SJCRH30 (cell line): ENCODE measurements at regions not wholly inside any gene's neighbourhood (a gene's known extent, or its start where the extent isn't known, plus 50 kb on each side); places are given as distances from the start of the nearest gene placed in this dataset.

ENCODE experiments used
- DNase-seq, 2 experiments: peaks; one replicate each; pipeline ENCODE4 v3.0.0-alpha.2; 2015 to 2020
- H3K27ac ChIP-seq: fragments of 250-450 bp; sonication (Bioruptor Pico); 2 replicates; pipeline ENCODE4 v1.5.1; 2020; ENCODE audit warnings: mild to moderate bottlenecking, moderate library complexity
- H3K27me3 ChIP-seq: fragments of 250-450 bp; sonication (Bioruptor Pico); 2 replicates; pipeline ENCODE4 v1.5.1; 2020; ENCODE audit warnings: mild to moderate bottlenecking, moderate library complexity
- H3K36me3 ChIP-seq: fragments of 250-450 bp; sonication (Bioruptor Pico); 2 replicates; pipeline ENCODE4 v1.5.1; 2020; ENCODE audit warnings: mild to moderate bottlenecking, moderate library complexity
- H3K4me1 ChIP-seq: fragments of 250-450 bp; sonication (Bioruptor Pico); 2 replicates; pipeline ENCODE4 v1.5.1; 2020; ENCODE audit warnings: mild to moderate bottlenecking, moderate library complexity
- H3K4me3 ChIP-seq: fragments of 250-450 bp; sonication (Bioruptor Pico); 2 replicates; pipeline ENCODE4 v1.5.1; 2020; ENCODE audit warnings: mild to moderate bottlenecking, moderate library complexity
- H3K9me3 ChIP-seq: fragments of 250-450 bp; sonication (Bioruptor Pico); replicated peaks from 2 replicates; pipeline ENCODE4 v1.5.1; 2020; ENCODE audit warnings: mild to moderate bottlenecking, moderate library complexity

- no peak for DNase-seq
- no peaks in the 10 kb centered on the region for H3K36me3 ChIP-seq
- no peaks in the 10 kb centered on the region for H3K9me3 ChIP-seq
- no peaks in the 10 kb centered on the region for H3K27me3 ChIP-seq
- H3K4me1 ChIP-seq = peaks cover 2% of the 10 kb centered on the region; the same call in 1 of the 2 replicates
- H3K27ac ChIP-seq = no peak overlapping the region
- no peak overlapping the region for H3K4me3 ChIP-seq
Observed at GRCh38 chr2:215611609-215612386, 175.9 kb upstream of the FN1 start.

GRCh38 chr2:215609089-215610032, 173.5 kb upstream of the FN1 start:
- Histone ChIP-seq H3K27me3 (no peaks in the 10 kb centered on the region), H3K27ac (no peak overlapping the region), H3K4me3 (no peak overlapping the region), H3K4me1 (no peaks in the 10 kb centered on the region), H3K36me3 (no peaks in the 10 kb centered on the region), H3K9me3 (no peaks in the 10 kb centered on the region)
- no peak for DNase-seq

- Histone ChIP-seq H3K27me3 (no peaks in the 10 kb centered on the region), H3K4me1 (no peaks in the 10 kb centered on the region), H3K9me3 (no peaks in the 10 kb centered on the region), H3K4me3 (no peak overlapping the region), H3K27ac (no peak overlapping the region), H3K36me3 (no peaks in the 10 kb centered on the region)
- no peak for DNase-seq
Observed at GRCh38 chr2:215607766-215608165, 171.9 kb upstream of the FN1 start.

DNA sequence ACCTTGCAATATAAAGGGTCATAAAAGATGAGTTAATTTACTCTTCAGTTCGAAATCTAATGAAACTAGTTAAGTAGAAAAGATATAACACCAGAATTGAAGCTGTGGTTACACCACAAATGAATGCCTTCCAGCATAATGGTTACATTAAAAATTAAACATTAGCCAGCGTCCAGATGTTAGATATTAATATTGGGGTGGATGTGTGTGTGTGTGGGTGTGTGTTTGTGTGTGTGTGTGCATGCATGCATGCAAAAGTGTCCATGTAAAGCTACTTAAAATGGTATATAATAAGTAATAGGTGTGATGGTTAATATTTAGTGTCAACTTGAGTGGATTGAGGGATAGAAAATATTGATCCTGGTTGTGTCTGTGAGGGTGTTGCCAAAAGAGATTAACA, 170.4 kb upstream of the FN1 start:
- Histone ChIP-seq H3K36me3 (no peaks in the 10 kb centered on the region), H3K27me3 (no peaks in the 10 kb centered on the region), H3K4me3 (no peak overlapping the region), H3K4me1 (no peaks in the 10 kb centered on the region), H3K9me3 (no peaks in the 10 kb centered on the region), H3K27ac (no peak overlapping the region)
- no peak for DNase-seq

DNA sequence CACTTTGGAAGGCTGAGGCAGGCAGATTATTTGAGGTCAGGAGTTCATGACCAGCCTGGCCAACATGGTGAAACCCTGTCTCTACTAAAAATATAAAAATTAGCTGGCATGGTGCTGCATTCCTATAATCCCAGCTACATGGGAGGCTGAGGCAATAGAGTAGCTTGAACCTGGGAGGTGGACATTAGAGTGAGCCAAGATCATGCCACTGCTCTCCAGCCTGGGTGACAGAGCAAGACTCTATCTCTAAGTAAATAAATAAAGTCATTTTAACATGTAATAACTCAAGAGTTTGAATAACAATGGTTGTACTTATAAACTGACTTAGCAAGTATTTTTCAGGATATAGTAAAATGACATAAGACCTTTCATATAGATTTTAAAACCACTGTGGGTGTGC, 169.3 kb upstream of the FN1 start:
- no peak for DNase-seq
- no peaks in the 10 kb centered on the region for H3K9me3 ChIP-seq

DNA sequence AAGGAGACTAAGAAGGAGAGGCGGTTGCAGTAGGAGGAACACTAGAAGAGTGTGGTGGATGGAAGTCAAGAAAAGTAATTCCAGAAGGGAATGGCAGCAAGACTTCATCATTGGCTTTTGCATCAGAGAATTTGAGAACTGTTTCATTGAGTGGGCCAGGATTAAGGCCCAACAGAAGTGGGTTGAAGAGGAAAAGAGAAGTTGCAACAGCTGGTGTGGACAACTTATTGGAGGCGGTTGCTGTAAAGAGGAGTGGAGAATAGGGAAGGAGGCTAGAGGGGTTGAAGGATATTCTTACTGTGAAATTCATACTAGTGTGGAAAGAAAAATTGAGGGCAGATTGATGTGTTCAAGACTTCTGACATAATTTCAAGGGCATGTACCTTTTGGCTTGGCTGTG, 168.7 kb upstream of the FN1 start:
- Histone ChIP-seq H3K4me3 (no peak overlapping the region), H3K9me3 (no peaks in the 10 kb centered on the region), H3K36me3 (no peaks in the 10 kb centered on the region), H3K4me1 (no peaks in the 10 kb centered on the region), H3K27ac (no peak overlapping the region), H3K27me3 (no peaks in the 10 kb centered on the region)
- DNase-seq = no peak

More for the DNA sequence above, 169.3 kb upstream of the FN1 start:
- Histone ChIP-seq H3K4me3 (no peak overlapping the region), H3K27ac (no peak overlapping the region), H3K36me3 (no peaks in the 10 kb centered on the region), H3K27me3 (no peaks in the 10 kb centered on the region), H3K4me1 (no peaks in the 10 kb centered on the region)

- DNase-seq = no peak
- H3K9me3 ChIP-seq = no peaks in the 10 kb centered on the region
- H3K27me3 ChIP-seq = no peaks in the 10 kb centered on the region
- H3K4me3 ChIP-seq = no peak overlapping the region
- no peaks in the 10 kb centered on the region for H3K4me1 ChIP-seq
- H3K36me3 ChIP-seq = no peaks in the 10 kb centered on the region
- no peak overlapping the region for H3K27ac ChIP-seq
Observed at GRCh38 chr2:215603440-215603839, 167.6 kb upstream of the FN1 start.

DNA sequence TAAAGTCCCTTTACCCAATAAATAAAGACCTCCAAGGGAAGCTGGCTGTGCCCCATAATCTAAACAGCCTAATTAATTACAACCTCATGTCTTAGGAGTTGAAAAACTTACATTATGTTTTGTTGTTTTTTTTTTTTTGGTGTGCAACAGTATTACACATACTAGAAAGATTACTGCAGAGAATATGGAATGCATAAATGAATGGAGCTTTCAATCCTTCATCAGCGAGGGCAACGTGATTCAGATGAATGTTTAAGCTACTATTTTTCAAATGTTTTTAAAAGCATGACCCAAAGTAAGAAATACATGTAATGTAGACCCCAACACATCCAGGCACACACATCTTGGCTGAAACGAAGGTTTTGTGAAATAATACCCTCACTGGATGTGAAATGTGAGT, 167.1 kb upstream of the FN1 start:
- Histone ChIP-seq H3K4me1 (no peaks in the 10 kb centered on the region), H3K36me3 (no peaks in the 10 kb centered on the region), H3K4me3 (no peak overlapping the region), H3K9me3 (no peaks in the 10 kb centered on the region), H3K27ac (no peak overlapping the region), H3K27me3 (no peaks in the 10 kb centered on the region)
- DNase-seq = no peak

GRCh38 chr2:215601990-215602721, 166.3 kb upstream of the FN1 start:
- Histone ChIP-seq H3K4me3 (no peak overlapping the region), H3K27me3 (no peaks in the 10 kb centered on the region), H3K9me3 (no peaks in the 10 kb centered on the region), H3K27ac (no peak overlapping the region), H3K4me1 (no peaks in the 10 kb centered on the region), H3K36me3 (no peaks in the 10 kb centered on the region)
- DNase-seq = no peak

DNA sequence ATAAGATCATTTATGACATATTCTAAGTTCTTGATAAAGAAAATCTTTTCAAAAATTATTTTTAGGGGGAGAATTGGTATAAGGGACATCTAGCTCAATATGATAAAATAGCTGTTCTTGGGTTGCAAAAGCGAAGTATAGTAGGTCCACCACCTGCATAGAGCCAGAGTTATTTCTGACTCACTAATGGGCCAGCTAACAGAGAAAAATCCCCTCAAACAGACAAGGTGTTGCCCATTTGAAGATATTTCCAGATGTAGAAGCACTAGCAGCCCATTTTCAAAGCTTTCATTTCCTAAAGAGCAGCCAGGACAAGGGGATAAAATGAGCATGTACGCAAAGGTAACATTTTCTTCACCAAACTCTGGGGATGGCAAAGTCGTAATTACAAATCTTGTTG, 165.7 kb upstream of the FN1 start:
- Histone ChIP-seq H3K9me3 (no peaks in the 10 kb centered on the region), H3K4me3 (no peak overlapping the region), H3K36me3 (no peaks in the 10 kb centered on the region), H3K27me3 (no peaks in the 10 kb centered on the region), H3K27ac (no peak overlapping the region), H3K4me1 (no peaks in the 10 kb centered on the region)
- no peak for DNase-seq

DNA sequence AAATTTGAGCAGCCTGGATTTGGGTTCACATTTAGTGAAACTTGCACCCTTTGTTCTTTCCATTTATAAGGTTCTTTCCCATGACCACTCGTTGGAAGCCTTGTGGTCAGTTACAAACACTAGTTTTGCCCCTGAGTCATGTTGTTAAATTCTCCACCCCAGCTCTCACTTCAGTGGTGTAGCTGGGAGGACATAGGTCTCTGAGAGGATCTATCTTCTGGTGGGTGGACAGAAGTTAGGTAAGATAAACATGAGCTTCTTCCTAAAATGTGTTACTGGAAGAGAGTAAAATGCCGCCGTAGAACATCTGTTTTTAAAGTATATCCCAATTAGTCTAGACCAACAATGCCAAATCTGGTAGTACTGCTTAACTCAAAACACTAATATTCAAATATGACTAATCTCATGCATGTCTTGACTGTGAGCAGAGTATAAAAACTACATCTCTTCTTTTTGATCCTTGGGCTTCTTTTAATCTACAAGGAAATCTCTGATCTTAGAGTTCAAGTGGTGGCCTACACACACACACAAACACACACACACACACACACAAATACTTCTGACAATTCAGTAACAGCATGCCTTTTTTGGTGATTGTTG, 162.6 kb upstream of the FN1 start:
- H3K9me3 ChIP-seq = no peaks in the 10 kb centered on the region
- no peak for DNase-seq
- no peaks in the 10 kb centered on the region for H3K36me3 ChIP-seq
- no peak overlapping the region for H3K27ac ChIP-seq
- H3K27me3 ChIP-seq = no peaks in the 10 kb centered on the region
- H3K4me1 ChIP-seq = no peaks in the 10 kb centered on the region
- no peak overlapping the region for H3K4me3 ChIP-seq

DNA sequence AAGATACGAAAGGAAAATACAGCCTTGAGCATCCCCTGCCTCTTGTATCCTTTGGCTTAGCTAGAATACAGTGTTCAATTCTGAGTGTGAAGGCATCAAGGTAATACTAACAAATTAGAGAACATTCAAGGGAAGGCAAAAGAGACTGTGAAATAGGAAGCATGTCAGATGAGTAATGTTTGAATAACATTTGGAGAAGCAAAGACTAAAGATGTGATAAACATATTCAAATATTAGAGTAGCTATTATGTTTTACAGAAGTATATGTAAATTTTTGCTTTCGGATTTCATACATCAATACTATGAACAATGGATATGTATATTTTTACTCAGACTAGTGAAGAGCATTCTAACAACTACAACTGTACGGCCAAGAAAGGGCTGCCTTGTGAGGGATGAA, 161.7 kb upstream of the FN1 start:
- Histone ChIP-seq H3K9me3 (no peaks in the 10 kb centered on the region), H3K4me1 (no peaks in the 10 kb centered on the region), H3K4me3 (no peak overlapping the region), H3K27me3 (no peaks in the 10 kb centered on the region), H3K27ac (no peak overlapping the region), H3K36me3 (no peaks in the 10 kb centered on the region)
- DNase-seq = no peak

DNA sequence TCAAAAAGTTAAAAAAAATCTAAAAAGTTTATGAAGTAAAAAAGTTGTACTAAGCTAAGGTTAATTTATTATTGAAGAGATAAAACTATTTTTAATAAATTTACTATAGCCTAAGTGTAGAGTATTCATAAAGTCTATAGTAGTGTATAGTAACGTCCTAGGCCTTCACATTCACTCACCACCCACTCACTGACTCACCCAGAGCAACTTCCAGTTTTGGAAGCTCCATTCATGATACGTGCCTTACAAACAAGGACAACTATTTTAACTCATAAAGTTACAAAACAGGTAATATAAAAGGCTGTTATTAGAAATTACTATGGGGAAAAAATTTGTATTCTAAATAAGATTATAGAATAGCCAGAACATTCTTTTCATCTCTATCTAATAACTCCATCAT, 158.9 kb upstream of the FN1 start:
- no peaks in the 10 kb centered on the region for H3K36me3 ChIP-seq
- DNase-seq = no peak
- H3K4me3 ChIP-seq = no peak overlapping the region
- no peak overlapping the region for H3K27ac ChIP-seq
- no peaks in the 10 kb centered on the region for H3K4me1 ChIP-seq
- H3K27me3 ChIP-seq = no peaks in the 10 kb centered on the region
- no peaks in the 10 kb centered on the region for H3K9me3 ChIP-seq

DNA sequence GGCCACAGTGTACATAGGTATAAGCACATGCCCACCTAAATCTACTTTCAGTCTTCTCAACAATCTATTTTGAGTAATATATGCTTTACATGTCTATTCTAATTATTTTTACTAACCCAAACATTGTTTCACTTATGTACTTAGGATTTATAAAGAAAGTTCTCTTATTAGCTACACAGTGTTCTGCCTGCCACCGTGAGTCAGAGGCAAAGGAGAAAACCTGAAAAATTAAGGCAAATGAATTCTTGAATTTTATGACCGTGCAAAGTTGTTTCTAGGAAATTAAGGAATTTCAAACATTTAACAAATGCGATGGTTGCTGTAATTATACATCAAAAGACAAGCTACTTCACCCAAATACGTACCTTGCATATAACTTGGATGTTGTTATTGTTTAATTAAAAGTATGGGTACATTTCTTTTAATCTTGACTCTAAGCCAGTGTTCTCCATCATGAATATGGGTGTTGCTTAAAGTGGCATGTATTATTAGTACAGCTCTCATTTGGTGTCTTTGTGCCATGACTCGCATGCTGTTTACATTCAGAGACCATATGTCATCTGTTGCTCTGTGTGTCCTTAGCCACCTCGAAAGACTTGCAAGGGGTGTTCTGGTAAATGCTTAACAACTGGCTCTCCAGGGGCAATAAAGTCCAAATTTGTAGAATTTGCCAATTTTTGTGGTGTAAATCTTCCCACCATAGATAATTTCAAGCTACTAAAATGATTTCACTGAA, 154.3 kb upstream of the FN1 start:
- H3K36me3 ChIP-seq = no peaks in the 10 kb centered on the region
- no peaks in the 10 kb centered on the region for H3K27me3 ChIP-seq
- no peaks in the 10 kb centered on the region for H3K9me3 ChIP-seq
- DNase-seq = no peak
- no peak overlapping the region for H3K27ac ChIP-seq
- no peaks in the 10 kb centered on the region for H3K4me1 ChIP-seq
- H3K4me3 ChIP-seq = no peak overlapping the region
